HL-60 (cell line): ENCODE measurements at regions not wholly inside any gene's neighbourhood (a gene's known extent, or its start where the extent isn't known, plus 50 kb on each side); places are given as distances from the start of the nearest gene placed in this dataset.
A peak's percentile ranks its signal among the peaks of the same experiment; 100 is the strongest.

ENCODE experiments used
- DNase-seq, 2 experiments: peaks; one replicate each; pipeline ENCODE4 v3.0.0-alpha.2; 2010 to 2020; ENCODE audit warnings: low read depth in 1 of 2, low spot score in 1 of 2
- H3K27ac ChIP-seq: fragments of 250-450 bp; sonication (Bioruptor Pico); replicated peaks from 2 replicates; pipeline ENCODE4 v1.5.1; 2020; ENCODE audit warnings: mild to moderate bottlenecking, moderate library complexity
- H3K27me3 ChIP-seq: fragments of 250-450 bp; sonication (Bioruptor Pico); 2 replicates; pipeline ENCODE4 v1.5.1; 2021; ENCODE audit warnings: mild to moderate bottlenecking, moderate library complexity; ENCODE audit not compliant: insufficient read depth, poor library complexity, severe bottlenecking
- H3K4me3 ChIP-seq: replicated peaks from 2 replicates; pipeline ENCODE4 v1.5.1; 2011; ENCODE audit warnings: mild to moderate bottlenecking, control low read depth, low read length; ENCODE audit not compliant: insufficient read depth
- CTCF ChIP-seq: IDR thresholded peaks from one replicate; pipeline ENCODE4 v1.5.1; 2011; ENCODE audit warnings: low read length, control low read depth, inconsistent platforms; ENCODE audit not compliant: insufficient read depth
- GABPA ChIP-seq: IDR thresholded peaks from 2 replicates; pipeline ENCODE4 v1.6.1; 2012; ENCODE audit warnings: low read depth
- POLR2AphosphoS5 ChIP-seq: IDR thresholded peaks from 2 replicates; pipeline ENCODE4 v1.6.1; 2012; ENCODE audit warnings: low read depth
- SPI1 ChIP-seq: IDR thresholded peaks from 2 replicates; pipeline ENCODE4 v1.6.1; 2012; ENCODE audit warnings: low read depth, mild to moderate bottlenecking, borderline replicate concordance
- TF ChIP-seq, protein P1 (sequence below): IDR thresholded peaks from 2 replicates; pipeline ENCODE4 v1.6.1; 2012; ENCODE audit warnings: low read depth; ENCODE audit not compliant: insufficient replicate concordance

GRCh38 chr7:79778786-79779770 lies 325.6 kb upstream of the MAGI2 start:
- peak overlapping the region; percentile 33 for H3K4me3 ChIP-seq
- H3K27ac ChIP-seq = peak overlapping the region; percentile 46
- H3K27me3 ChIP-seq = no peaks in the 10 kb centered on the region
- peak; percentile 73 to 74 for DNase-seq
- TF ChIP-seq SPI1 = peak; percentile 32; the same call in 1 of the 2 replicates
- TF ChIP-seq GABPA = no peak

DNA sequence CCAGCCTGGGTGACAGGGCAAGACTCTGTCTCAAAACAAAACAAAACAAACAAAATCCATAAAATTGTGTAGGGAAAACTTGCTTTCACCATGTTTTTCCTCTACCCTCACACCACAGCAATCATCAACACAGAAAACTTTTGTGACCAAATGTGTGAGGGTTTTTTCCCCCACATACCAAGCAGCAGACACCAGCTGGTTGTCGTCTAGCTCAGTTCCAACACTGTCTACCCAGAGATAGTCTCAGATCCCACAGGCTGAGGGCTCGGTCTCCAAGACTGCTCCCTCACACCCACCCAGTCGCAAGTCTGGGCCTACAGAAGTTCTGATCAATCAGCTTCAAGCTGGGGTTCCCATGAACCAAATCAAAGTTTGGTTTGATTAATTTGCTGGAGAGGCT lies 322.4 kb upstream of the MAGI2 start:
- Histone ChIP-seq H3K4me3 (no peak overlapping the region), H3K27ac (no peak overlapping the region), H3K27me3 (no peaks in the 10 kb centered on the region)
- TF ChIP-seq, protein P1, sequence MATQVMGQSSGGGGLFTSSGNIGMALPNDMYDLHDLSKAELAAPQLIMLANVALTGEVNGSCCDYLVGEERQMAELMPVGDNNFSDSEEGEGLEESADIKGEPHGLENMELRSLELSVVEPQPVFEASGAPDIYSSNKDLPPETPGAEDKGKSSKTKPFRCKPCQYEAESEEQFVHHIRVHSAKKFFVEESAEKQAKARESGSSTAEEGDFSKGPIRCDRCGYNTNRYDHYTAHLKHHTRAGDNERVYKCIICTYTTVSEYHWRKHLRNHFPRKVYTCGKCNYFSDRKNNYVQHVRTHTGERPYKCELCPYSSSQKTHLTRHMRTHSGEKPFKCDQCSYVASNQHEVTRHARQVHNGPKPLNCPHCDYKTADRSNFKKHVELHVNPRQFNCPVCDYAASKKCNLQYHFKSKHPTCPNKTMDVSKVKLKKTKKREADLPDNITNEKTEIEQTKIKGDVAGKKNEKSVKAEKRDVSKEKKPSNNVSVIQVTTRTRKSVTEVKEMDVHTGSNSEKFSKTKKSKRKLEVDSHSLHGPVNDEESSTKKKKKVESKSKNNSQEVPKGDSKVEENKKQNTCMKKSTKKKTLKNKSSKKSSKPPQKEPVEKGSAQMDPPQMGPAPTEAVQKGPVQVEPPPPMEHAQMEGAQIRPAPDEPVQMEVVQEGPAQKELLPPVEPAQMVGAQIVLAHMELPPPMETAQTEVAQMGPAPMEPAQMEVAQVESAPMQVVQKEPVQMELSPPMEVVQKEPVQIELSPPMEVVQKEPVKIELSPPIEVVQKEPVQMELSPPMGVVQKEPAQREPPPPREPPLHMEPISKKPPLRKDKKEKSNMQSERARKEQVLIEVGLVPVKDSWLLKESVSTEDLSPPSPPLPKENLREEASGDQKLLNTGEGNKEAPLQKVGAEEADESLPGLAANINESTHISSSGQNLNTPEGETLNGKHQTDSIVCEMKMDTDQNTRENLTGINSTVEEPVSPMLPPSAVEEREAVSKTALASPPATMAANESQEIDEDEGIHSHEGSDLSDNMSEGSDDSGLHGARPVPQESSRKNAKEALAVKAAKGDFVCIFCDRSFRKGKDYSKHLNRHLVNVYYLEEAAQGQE = no peak
- DNase-seq = no peak

DNA sequence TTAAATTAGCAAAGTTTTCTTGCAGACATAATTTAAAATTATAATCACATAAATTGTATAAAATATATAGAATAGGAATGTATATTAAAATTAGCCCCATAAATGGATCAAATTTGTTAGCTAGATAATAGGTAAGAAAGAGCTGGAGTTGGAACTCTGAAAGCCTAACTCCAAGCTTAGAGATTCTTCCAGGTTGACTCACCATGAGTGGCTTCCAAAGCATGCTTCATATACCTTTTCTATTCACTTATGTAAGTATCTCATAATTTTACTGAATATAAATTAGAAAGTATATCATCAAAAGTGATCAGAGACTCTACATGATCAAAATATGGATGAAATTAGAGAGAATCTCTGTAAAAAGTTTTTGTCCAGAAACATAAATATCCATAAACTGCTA lies 320.7 kb upstream of the MAGI2 start:
- no peak for DNase-seq
- Histone ChIP-seq H3K4me3 (no peak overlapping the region), H3K27me3 (no peaks in the 10 kb centered on the region), H3K27ac (no peak overlapping the region)
- TF ChIP-seq, protein P1 = no peak

DNA sequence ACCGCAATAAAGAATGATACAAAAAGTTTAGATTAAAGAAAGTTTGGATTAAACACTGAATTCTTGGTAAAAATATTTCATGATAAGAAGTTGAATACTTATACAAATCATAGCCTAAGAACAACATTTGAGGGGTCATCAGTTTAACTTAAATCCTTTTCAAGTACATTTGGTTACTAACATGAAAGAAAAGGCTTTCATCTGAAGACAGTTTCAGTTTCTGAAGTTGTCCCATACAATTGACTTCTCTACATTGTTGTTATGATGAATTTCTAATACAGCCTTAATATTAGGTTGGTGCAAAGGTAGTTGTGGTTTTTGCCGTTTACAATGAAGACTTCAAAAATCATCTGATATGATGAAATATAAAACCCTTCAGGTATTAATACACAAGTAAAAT lies 317.5 kb upstream of the MAGI2 start:
- TF ChIP-seq SPI1 (no peak), GABPA (no peak), CTCF (no peak), POLR2AphosphoS5 (no peak)
- TF ChIP-seq, protein P1 = no peak
- no peaks in the 10 kb centered on the region for H3K27me3 ChIP-seq
- H3K4me3 ChIP-seq = no peak overlapping the region
- no peak overlapping the region for H3K27ac ChIP-seq
- no peak for DNase-seq
